ENCODE measurements at regions not wholly inside any gene's neighbourhood (a gene's known extent, or its start where the extent isn't known, plus 50 kb on each side); places are given as distances from the start of the nearest gene placed in this dataset.

DNA sequence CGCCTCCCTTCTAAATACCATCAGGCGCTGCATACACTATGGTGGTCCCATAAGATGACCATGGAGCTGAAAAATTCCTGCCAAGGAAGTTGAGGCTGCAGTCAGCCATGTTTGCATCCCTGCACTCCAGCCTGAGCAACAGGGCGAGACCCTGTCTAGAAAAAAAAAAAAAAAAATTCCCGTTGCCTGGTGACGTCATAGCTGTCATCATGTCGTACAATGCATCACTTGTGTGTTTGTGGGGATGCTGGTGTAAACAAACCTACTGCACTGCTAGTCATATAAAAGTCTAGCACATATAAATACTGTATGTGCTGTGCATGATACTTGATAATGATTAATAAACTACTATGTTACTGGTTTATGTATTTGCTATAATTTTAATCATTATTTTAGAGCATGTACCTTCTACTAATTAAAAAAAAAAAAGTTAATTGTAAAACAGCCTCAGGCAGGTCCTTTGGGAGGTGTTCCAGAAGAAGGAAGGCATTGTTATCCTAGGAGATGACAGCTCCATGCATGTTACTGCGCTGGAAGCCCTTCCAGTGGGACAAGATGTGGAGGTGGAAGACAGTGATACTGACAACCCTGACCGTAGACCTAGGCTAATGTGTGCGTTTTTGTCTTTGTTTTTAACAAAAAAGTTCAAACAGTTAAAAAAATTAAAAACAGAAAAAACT lies 132.6 kb downstream of the BANF2 start:
- TF ChIP-seq, protein P1, sequence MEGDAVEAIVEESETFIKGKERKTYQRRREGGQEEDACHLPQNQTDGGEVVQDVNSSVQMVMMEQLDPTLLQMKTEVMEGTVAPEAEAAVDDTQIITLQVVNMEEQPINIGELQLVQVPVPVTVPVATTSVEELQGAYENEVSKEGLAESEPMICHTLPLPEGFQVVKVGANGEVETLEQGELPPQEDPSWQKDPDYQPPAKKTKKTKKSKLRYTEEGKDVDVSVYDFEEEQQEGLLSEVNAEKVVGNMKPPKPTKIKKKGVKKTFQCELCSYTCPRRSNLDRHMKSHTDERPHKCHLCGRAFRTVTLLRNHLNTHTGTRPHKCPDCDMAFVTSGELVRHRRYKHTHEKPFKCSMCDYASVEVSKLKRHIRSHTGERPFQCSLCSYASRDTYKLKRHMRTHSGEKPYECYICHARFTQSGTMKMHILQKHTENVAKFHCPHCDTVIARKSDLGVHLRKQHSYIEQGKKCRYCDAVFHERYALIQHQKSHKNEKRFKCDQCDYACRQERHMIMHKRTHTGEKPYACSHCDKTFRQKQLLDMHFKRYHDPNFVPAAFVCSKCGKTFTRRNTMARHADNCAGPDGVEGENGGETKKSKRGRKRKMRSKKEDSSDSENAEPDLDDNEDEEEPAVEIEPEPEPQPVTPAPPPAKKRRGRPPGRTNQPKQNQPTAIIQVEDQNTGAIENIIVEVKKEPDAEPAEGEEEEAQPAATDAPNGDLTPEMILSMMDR (IDR thresholded peaks at IDR 0.05) = no peak
- no peak for TF ChIP-seq POLR2A (IDR thresholded peaks at IDR 0.05)

Data from lower leg skin (tissue), 3 donors.